SU-DHL-6 (cell line): ENCODE measurements at regions not wholly inside any gene's neighbourhood (a gene's known extent, or its start where the extent isn't known, plus 50 kb on each side); places are given as distances from the start of the nearest gene placed in this dataset.

Experiments used
- H2AFZ ChIP-seq: fragments of 200-600 bp; sonication (generic); 2 replicates; pipeline ENCODE4 v1.6.1; 2014; ENCODE audit warnings: low read depth, mild to moderate bottlenecking, moderate library complexity, mixed read lengths, antibody characterized with exemption, low read length; ENCODE audit not compliant: severe bottlenecking
- H3F3A ChIP-seq: fragments of 200-600 bp; shearing (Covaris generic); 2 replicates; pipeline ENCODE4 v1.6.0; 2016; ENCODE audit warnings: antibody characterized with exemption, mild to moderate bottlenecking; ENCODE audit not compliant: insufficient read depth
- H3K27ac ChIP-seq: fragments of 200-600 bp; sonication (generic); 2 replicates; pipeline ENCODE4 v1.5.1; 2016; ENCODE audit warnings: low read depth, mild to moderate bottlenecking, low read length, moderate library complexity, mixed read lengths
- H3K27me3 ChIP-seq: fragments of 200-600 bp; sonication (generic), shearing (Covaris generic); 2 replicates; pipeline ENCODE4 v1.6.0; 2014; ENCODE audit warnings: mild to moderate bottlenecking, low read length
- H3K36me3 ChIP-seq: fragments of 200-600 bp; sonication (generic); 2 replicates; pipeline ENCODE4 v1.6.1; 2014; ENCODE audit warnings: mild to moderate bottlenecking, low read length, mixed read lengths
- H3K4me2 ChIP-seq: fragments of 300-600, 200-600 bp; shearing (Covaris generic), sonication (generic); 2 replicates; pipeline ENCODE4 v1.6.0; 2014; ENCODE audit warnings: low read length, low read depth, mild to moderate bottlenecking; ENCODE audit not compliant: poor library complexity, severe bottlenecking
- H3K4me3 ChIP-seq: fragments of 200-600 bp; sonication (generic); 2 replicates; pipeline ENCODE4 v1.5.1; 2014; ENCODE audit warnings: antibody characterized with exemption, low read length, mild to moderate bottlenecking, mixed read lengths; ENCODE audit not compliant: insufficient read depth, poor library complexity, severe bottlenecking
- H3K79me2 ChIP-seq: fragments of 200-600 bp; sonication (generic); 2 replicates; pipeline ENCODE4 v1.6.1; 2014; ENCODE audit warnings: mild to moderate bottlenecking, low read length, moderate library complexity; ENCODE audit not compliant: insufficient read depth
- H3K9ac ChIP-seq: fragments of 200-600 bp; sonication (generic); 2 replicates; pipeline ENCODE4 v1.7.0; 2014; ENCODE audit warnings: mild to moderate bottlenecking, low read length
- H3K9me2 ChIP-seq: fragments of 200-600 bp; sonication (generic); replicated peaks from 2 replicates; pipeline ENCODE4 v1.6.1; 2014; ENCODE audit warnings: low read length; ENCODE audit not compliant: insufficient read depth
- H3K9me3 ChIP-seq: fragments of 200-600 bp; sonication (generic); 2 replicates; pipeline ENCODE4 v1.6.1; 2014; ENCODE audit warnings: low read length, mixed read lengths; ENCODE audit not compliant: insufficient read depth
- H4K20me1 ChIP-seq: fragments of 200-600 bp; sonication (generic); 2 replicates; pipeline ENCODE4 v1.6.1; 2014; ENCODE audit warnings: low read depth, mild to moderate bottlenecking, antibody characterized with exemption, low read length, moderate library complexity, mixed read lengths
- EZH2phosphoT487 ChIP-seq: fragments of 200-600 bp; sonication (generic), shearing (Covaris generic); conservative IDR thresholded peaks from 2 replicates; pipeline ENCODE4 v1.6.1; 2018; ENCODE audit warnings: mild to moderate bottlenecking, antibody characterized with exemption, low read length, moderate library complexity, mixed read lengths
- TF ChIP-seq, protein P1 (sequence below): fragments of 200-600 bp; sonication (generic); IDR thresholded peaks from one replicate; pipeline ENCODE4 v1.5.1; 2017; ENCODE audit warnings: antibody characterized with exemption, mild to moderate bottlenecking, low read length, moderate library complexity; ENCODE audit not compliant: insufficient read depth, poor library complexity, severe bottlenecking

DNA sequence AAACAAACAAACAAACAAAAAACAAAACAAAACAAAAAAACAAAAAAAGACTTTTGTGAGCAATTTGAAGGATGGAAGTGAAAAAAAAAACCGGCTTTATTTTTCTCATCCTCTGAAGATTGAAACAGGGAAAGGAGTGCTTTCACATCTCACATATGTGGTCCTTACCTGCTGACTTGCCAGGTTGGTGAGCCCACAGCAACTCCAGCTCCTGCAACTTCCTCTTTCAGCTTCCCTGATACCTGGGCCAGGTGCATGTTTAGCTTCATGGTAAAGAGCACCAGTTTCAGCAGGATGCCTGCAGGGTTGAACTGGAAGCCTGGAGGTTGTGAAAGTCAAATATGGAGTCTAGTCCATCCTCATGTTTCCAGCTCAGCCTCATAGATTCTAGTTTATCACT, 221.2 kb upstream of the OTX2 start:
- no peak overlapping the region for H2AFZ ChIP-seq
- no peaks in the 10 kb centered on the region for H3K79me2 ChIP-seq
- TF ChIP-seq EZH2phosphoT487 = no peak
- TF ChIP-seq, protein P1, sequence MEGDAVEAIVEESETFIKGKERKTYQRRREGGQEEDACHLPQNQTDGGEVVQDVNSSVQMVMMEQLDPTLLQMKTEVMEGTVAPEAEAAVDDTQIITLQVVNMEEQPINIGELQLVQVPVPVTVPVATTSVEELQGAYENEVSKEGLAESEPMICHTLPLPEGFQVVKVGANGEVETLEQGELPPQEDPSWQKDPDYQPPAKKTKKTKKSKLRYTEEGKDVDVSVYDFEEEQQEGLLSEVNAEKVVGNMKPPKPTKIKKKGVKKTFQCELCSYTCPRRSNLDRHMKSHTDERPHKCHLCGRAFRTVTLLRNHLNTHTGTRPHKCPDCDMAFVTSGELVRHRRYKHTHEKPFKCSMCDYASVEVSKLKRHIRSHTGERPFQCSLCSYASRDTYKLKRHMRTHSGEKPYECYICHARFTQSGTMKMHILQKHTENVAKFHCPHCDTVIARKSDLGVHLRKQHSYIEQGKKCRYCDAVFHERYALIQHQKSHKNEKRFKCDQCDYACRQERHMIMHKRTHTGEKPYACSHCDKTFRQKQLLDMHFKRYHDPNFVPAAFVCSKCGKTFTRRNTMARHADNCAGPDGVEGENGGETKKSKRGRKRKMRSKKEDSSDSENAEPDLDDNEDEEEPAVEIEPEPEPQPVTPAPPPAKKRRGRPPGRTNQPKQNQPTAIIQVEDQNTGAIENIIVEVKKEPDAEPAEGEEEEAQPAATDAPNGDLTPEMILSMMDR = no peak
- H3K9ac ChIP-seq = no peak overlapping the region
- peaks cover 2% of the 10 kb centered on the region; the same call in 1 of the 2 replicates for H3K27me3 ChIP-seq
- H3F3A ChIP-seq = no peaks in the 10 kb centered on the region
- no peaks in the 10 kb centered on the region for H3K9me3 ChIP-seq
- H4K20me1 ChIP-seq = no peaks in the 10 kb centered on the region
- no peaks in the 10 kb centered on the region for H3K36me3 ChIP-seq
- no peak overlapping the region for H3K27ac ChIP-seq
- no peak overlapping the region for H3K4me3 ChIP-seq
- no peaks in the 10 kb centered on the region for H3K9me2 ChIP-seq
- H3K4me2 ChIP-seq = no peak overlapping the region

- H4K20me1 ChIP-seq = no peaks in the 10 kb centered on the region
- no peak overlapping the region for H3K4me3 ChIP-seq
- peaks cover 2% of the 10 kb centered on the region; the same call in 1 of the 2 replicates for H3K27me3 ChIP-seq
- no peaks in the 10 kb centered on the region for H3K36me3 ChIP-seq
- H3K4me2 ChIP-seq = no peak overlapping the region
- no peak overlapping the region for H3K27ac ChIP-seq
- no peaks in the 10 kb centered on the region for H3K79me2 ChIP-seq
- TF ChIP-seq, protein P1 = no peak
- no peak for TF ChIP-seq EZH2phosphoT487
- H3K9me3 ChIP-seq = no peaks in the 10 kb centered on the region
- H2AFZ ChIP-seq = no peak overlapping the region
- H3K9ac ChIP-seq = no peak overlapping the region
- H3K9me2 ChIP-seq = no peaks in the 10 kb centered on the region
- no peaks in the 10 kb centered on the region for H3F3A ChIP-seq
Observed at GRCh38 chr14:57029620-57030253, 219.5 kb upstream of the OTX2 start.

DNA sequence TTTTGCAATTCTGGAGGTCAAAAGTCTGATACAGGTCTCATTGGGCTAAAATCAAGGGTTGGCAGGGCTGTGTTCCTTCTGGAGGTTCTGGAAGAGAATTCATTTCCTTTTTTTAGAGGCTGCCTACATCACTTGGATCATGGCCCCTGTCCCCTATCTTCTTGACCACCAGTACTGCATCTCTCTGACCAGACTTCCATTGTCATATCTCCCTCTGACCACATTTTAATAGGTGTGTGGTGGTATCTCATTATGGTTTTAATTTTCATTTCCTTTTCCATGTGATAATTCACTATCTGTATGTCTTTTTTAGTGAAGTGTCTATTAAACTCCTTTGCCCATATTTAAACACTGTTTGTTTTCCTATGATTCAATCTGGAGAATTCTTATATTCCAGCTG, 215.2 kb upstream of the OTX2 start:
- no peaks in the 10 kb centered on the region for H3K9me2 ChIP-seq
- H3K27ac ChIP-seq = no peak overlapping the region
- H3K9ac ChIP-seq = no peak overlapping the region
- H3K4me3 ChIP-seq = no peak overlapping the region
- no peak overlapping the region for H2AFZ ChIP-seq
- no peaks in the 10 kb centered on the region for H3K27me3 ChIP-seq
- TF ChIP-seq, protein P1 = no peak
- TF ChIP-seq EZH2phosphoT487 = no peak
- H3K9me3 ChIP-seq = no peaks in the 10 kb centered on the region
- H3F3A ChIP-seq = no peaks in the 10 kb centered on the region
- H3K4me2 ChIP-seq = no peak overlapping the region
- H3K36me3 ChIP-seq = no peaks in the 10 kb centered on the region
- no peaks in the 10 kb centered on the region for H4K20me1 ChIP-seq
- H3K79me2 ChIP-seq = no peaks in the 10 kb centered on the region
